H9 (cell line): ENCODE measurements at regions not wholly inside any gene's neighbourhood (a gene's known extent, or its start where the extent isn't known, plus 50 kb on each side); places are given as distances from the start of the nearest gene placed in this dataset.

Source experiments
- DNase-seq: peaks from one replicate; pipeline ENCODE4 v3.0.0-alpha.2; 2017
- H2AFZ ChIP-seq: one replicate; pipeline ENCODE4 v1.6.1; 2013; ENCODE audit warnings: mild to moderate bottlenecking, low read length, control low read depth, moderate library complexity
- H2AK5ac ChIP-seq: 2 replicates; pipeline ENCODE4 v1.6.1; 2013; ENCODE audit warnings: low read length, control low read depth, mixed read lengths; ENCODE audit not compliant: insufficient read length
- H2BK120ac ChIP-seq: one replicate; pipeline ENCODE4 v1.6.1; 2013; ENCODE audit warnings: low read depth, mild to moderate bottlenecking, low read length, control low read depth, inconsistent platforms; ENCODE audit not compliant: poor library complexity, severe bottlenecking
- H2BK12ac ChIP-seq: 2 replicates; pipeline ENCODE4 v1.6.1; 2013; ENCODE audit warnings: low read length, control low read depth, mixed read lengths, low read depth; ENCODE audit not compliant: insufficient read length
- H2BK15ac ChIP-seq: 2 replicates; pipeline ENCODE4 v1.6.1; 2013; ENCODE audit warnings: low read depth, low read length, control low read depth
- H2BK20ac ChIP-seq: one replicate; pipeline ENCODE4 v1.6.1; 2013; ENCODE audit warnings: low read depth, mild to moderate bottlenecking, low read length, control low read depth, inconsistent platforms; ENCODE audit not compliant: poor library complexity, severe bottlenecking
- H2BK5ac ChIP-seq: 2 replicates; pipeline ENCODE4 v1.6.1; 2013; ENCODE audit warnings: low read length, control low read depth, mixed read lengths; ENCODE audit not compliant: insufficient read length
- H3K14ac ChIP-seq: 2 replicates; pipeline ENCODE4 v1.6.1; 2013; ENCODE audit warnings: low read length, control low read depth; ENCODE audit not compliant: insufficient read depth
- H3K18ac ChIP-seq: 2 replicates; pipeline ENCODE4 v1.6.1; 2013; ENCODE audit warnings: low read depth, mild to moderate bottlenecking, mixed read lengths, low read length, control low read depth; ENCODE audit not compliant: insufficient read length
- H3K23ac ChIP-seq: 2 replicates; pipeline ENCODE4 v1.6.1; 2013; ENCODE audit warnings: low read length, control low read depth, mixed read lengths, low read depth; ENCODE audit not compliant: insufficient read length
- H3K23me2 ChIP-seq: 2 replicates; pipeline ENCODE4 v1.6.1; 2013; ENCODE audit warnings: low read depth, mild to moderate bottlenecking, mixed read lengths, low read length, control low read depth; ENCODE audit not compliant: insufficient read length, poor library complexity, severe bottlenecking
- H3K27ac ChIP-seq: 2 replicates; pipeline ENCODE4 v1.5.1; 2013; ENCODE audit warnings: low read length, control low read depth, mixed read lengths, low read depth; ENCODE audit not compliant: insufficient read length
- H3K27me3 ChIP-seq: 2 replicates; pipeline ENCODE4 v1.6.1; 2013; ENCODE audit warnings: low read length, control low read depth, inconsistent platforms; ENCODE audit not compliant: insufficient read depth
- H3K4ac ChIP-seq: 2 replicates; pipeline ENCODE4 v1.6.1; 2013; ENCODE audit warnings: low read depth, mild to moderate bottlenecking, control low read depth, inconsistent platforms, low read length, moderate library complexity
- H3K4me1 ChIP-seq: 2 replicates; pipeline ENCODE4 v1.6.1; 2013; ENCODE audit warnings: low read length, control low read depth, inconsistent platforms; ENCODE audit not compliant: insufficient read depth
- H3K4me2 ChIP-seq: 2 replicates; pipeline ENCODE4 v1.6.1; 2013; ENCODE audit warnings: low read length, control low read depth, mixed read lengths; ENCODE audit not compliant: insufficient read length, insufficient read depth
- H3K56ac ChIP-seq: 2 replicates; pipeline ENCODE4 v1.6.1; 2013; ENCODE audit warnings: low read depth, mild to moderate bottlenecking, mixed read lengths, low read length, control low read depth; ENCODE audit not compliant: insufficient read length
- H3K79me1 ChIP-seq: 2 replicates; pipeline ENCODE4 v1.6.1; 2013; ENCODE audit warnings: low read depth, mild to moderate bottlenecking, moderate library complexity, low read length, control low read depth, inconsistent platforms; ENCODE audit not compliant: insufficient read depth, poor library complexity, severe bottlenecking
- H3K79me2 ChIP-seq: 2 replicates; pipeline ENCODE4 v1.6.1; 2013; ENCODE audit warnings: low read length, control low read depth, inconsistent platforms; ENCODE audit not compliant: insufficient read depth
- H3K9ac ChIP-seq: 2 replicates; pipeline ENCODE4 v1.6.1; 2013; ENCODE audit warnings: low read length, control low read depth, mixed read lengths; ENCODE audit not compliant: insufficient read length; ENCODE audit errors: extremely low read depth
- H3K9me3 ChIP-seq: one replicate; pipeline ENCODE4 v1.6.1; 2013; ENCODE audit warnings: low read depth, low read length, inconsistent platforms; ENCODE audit not compliant: control insufficient read depth
- H3T11ph ChIP-seq: one replicate; pipeline ENCODE4 v1.6.1; 2013; ENCODE audit warnings: mild to moderate bottlenecking, low read length, control low read depth, inconsistent platforms
- H4K20me1 ChIP-seq: one replicate; pipeline ENCODE4 v1.6.1; 2013; ENCODE audit not compliant: control insufficient read depth, insufficient read length, insufficient read depth
- H4K5ac ChIP-seq: 2 replicates; pipeline ENCODE4 v1.6.1; 2013; ENCODE audit warnings: low read depth, mild to moderate bottlenecking, mixed read lengths, low read length, control low read depth; ENCODE audit not compliant: insufficient read length
- H4K8ac ChIP-seq: replicated peaks from 2 replicates; pipeline ENCODE4 v1.6.1; 2013; ENCODE audit warnings: low read length, control low read depth, mixed read lengths, low read depth; ENCODE audit not compliant: insufficient read length
- H4K91ac ChIP-seq: 2 replicates; pipeline ENCODE4 v1.6.1; 2013; ENCODE audit warnings: low read depth, mild to moderate bottlenecking, moderate library complexity, mixed read lengths, low read length, control low read depth; ENCODE audit not compliant: insufficient read length
- H3K27ac Mint-ChIP-seq, 3 experiments: 2 replicates in 2 of 3; 3 replicates in 1 of 3; pipeline ENCODE4 v1.8.0; 2020 to 2021; ENCODE audit warnings: mixed read lengths in 3 of 3, mild to moderate bottlenecking in 1 of 3, moderate library complexity in 1 of 3
- H3K27me3 Mint-ChIP-seq: 2 replicates; pipeline ENCODE4 v1.8.0; 2021; ENCODE audit warnings: low read depth, mild to moderate bottlenecking, moderate library complexity, mixed read lengths
- H3K36me3 Mint-ChIP-seq, 3 experiments: 2 replicates in 2 of 3; 3 replicates in 1 of 3; pipeline ENCODE4 v1.8.0; 2020 to 2021; ENCODE audit warnings: low read depth in 3 of 3, mixed read lengths in 3 of 3; ENCODE audit not compliant: insufficient read depth in 1 of 3
- H3K4me1 Mint-ChIP-seq, 2 experiments: 2 replicates each; pipeline ENCODE4 v1.8.0; 2020; ENCODE audit warnings: mixed read lengths in 2 of 2
- H3K4me3 Mint-ChIP-seq, 2 experiments: 2 replicates in 1 of 2; 3 replicates in 1 of 2; pipeline ENCODE4 v1.8.0; 2020 to 2021; ENCODE audit warnings: mild to moderate bottlenecking in 2 of 2, mixed read lengths in 2 of 2, moderate library complexity in 1 of 2
- H3K9me3 Mint-ChIP-seq, 2 experiments: 2 replicates in 1 of 2; 3 replicates in 1 of 2; pipeline ENCODE4 v1.8.0; 2020; ENCODE audit warnings: mild to moderate bottlenecking in 2 of 2, mixed read lengths in 2 of 2, moderate library complexity in 1 of 2
- WGBS: extraction: QIAGEN DNeasy Blood & Tissue Kit; methylation state at CpG from one replicate; pipeline ENCODE4 v1.1.7; 2013; ENCODE audit warnings: missing lambda C conversion rate, low lambda C conversion rate, mixed read lengths; ENCODE audit not compliant: insufficient read length; ENCODE audit errors: extremely low coverage; 5-methylcytosine and 5-hydroxymethylcytosine counted together
- TF ChIP-seq, protein P1 (sequence below): fragments of 200-600 bp; sonication (generic); conservative IDR thresholded peaks from 3 replicates; pipeline ENCODE4 v1.8.0; 2021; ENCODE audit warnings: antibody characterized with exemption, mild to moderate bottlenecking

DNA sequence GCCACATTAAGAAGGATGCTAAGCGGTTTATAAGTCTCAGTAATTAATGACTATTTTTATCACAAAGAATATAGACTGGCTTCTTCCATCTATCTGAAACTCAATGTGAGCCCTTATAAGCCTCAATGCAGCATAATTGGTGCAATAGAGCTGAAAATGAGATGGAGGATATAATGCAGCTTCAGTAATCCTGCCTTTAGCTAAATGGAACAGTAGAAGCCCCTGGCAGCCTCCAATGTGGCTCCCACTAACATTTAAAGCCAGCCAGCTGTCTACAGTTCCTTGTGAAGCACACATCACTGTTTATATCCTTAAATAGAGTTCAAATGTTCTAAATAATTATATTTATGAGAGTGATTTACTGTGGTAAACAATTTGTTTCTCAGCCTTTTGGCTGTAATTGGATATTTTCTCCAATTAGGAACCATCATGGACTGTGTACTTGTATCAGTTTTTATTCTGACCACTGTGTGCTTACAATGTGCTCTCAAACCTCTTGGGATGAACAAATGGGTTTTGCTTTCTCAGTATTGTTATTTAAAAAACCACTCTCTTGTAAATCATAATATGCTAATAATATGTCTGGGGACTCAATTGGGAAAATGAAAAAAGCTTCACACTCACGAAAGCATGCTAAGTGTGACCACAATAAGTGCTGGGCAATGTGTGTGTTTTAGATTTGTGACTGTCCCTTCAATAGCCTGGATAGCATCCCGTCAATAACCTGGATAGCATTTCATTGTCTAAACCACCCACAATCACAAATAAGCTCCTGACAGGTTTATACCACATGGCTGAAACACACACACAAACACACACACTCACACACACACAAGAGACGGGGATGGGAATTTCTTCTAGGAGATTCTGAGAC is 366.6 kb downstream of the GBE1 start:
- H3T11ph ChIP-seq, result no peak overlapping the region
- no peak overlapping the region for H3K18ac ChIP-seq
- H3K23ac ChIP-seq, result no peak overlapping the region
- H2BK12ac ChIP-seq, result no peak overlapping the region
- no peaks in the 10 kb centered on the region for H3K79me1 ChIP-seq
- TF ChIP-seq, protein P1, sequence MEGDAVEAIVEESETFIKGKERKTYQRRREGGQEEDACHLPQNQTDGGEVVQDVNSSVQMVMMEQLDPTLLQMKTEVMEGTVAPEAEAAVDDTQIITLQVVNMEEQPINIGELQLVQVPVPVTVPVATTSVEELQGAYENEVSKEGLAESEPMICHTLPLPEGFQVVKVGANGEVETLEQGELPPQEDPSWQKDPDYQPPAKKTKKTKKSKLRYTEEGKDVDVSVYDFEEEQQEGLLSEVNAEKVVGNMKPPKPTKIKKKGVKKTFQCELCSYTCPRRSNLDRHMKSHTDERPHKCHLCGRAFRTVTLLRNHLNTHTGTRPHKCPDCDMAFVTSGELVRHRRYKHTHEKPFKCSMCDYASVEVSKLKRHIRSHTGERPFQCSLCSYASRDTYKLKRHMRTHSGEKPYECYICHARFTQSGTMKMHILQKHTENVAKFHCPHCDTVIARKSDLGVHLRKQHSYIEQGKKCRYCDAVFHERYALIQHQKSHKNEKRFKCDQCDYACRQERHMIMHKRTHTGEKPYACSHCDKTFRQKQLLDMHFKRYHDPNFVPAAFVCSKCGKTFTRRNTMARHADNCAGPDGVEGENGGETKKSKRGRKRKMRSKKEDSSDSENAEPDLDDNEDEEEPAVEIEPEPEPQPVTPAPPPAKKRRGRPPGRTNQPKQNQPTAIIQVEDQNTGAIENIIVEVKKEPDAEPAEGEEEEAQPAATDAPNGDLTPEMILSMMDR, result no peak
- no peaks in the 10 kb centered on the region for H3K27me3 ChIP-seq
- Mint-ChIP-seq H3K4me1 (peaks cover 4% of the 10 kb centered on the region in 2 experiments; a peak in 3 of 4 replicates), H3K27ac (no peak overlapping the region), H3K36me3 (no peaks in the 10 kb centered on the region), H3K27me3 (no peaks in the 10 kb centered on the region), H3K4me3 (no peak overlapping the region), H3K9me3 (no peaks in the 10 kb centered on the region)
- H2BK15ac ChIP-seq, result no peak overlapping the region
- no peak overlapping the region for H3K27ac ChIP-seq
- no peak overlapping the region for H3K14ac ChIP-seq
- no CpG with 5 or more reads among the region's 4 CpGs for WGBS
- no peak overlapping the region for H2AK5ac ChIP-seq
- no peaks in the 10 kb centered on the region for H3K9me3 ChIP-seq
- no peak overlapping the region for H3K9ac ChIP-seq
- no peaks in the 10 kb centered on the region for H4K20me1 ChIP-seq
- no peak overlapping the region for H4K5ac ChIP-seq
- H4K91ac ChIP-seq, result no peak overlapping the region
- H3K23me2 ChIP-seq, result no peaks in the 10 kb centered on the region
- H2BK120ac ChIP-seq, result no peak overlapping the region
- no peak for DNase-seq
- no peak overlapping the region for H3K4ac ChIP-seq
- H3K4me1 ChIP-seq, result no peaks in the 10 kb centered on the region; the same call in 1 of the 2 replicates
- H4K8ac ChIP-seq, result no peak overlapping the region
- H3K4me2 ChIP-seq, result no peak overlapping the region
- H2AFZ ChIP-seq, result no peak overlapping the region
- H2BK5ac ChIP-seq, result no peak overlapping the region
- no peaks in the 10 kb centered on the region for H3K79me2 ChIP-seq
- no peak overlapping the region for H2BK20ac ChIP-seq
- no peak overlapping the region for H3K56ac ChIP-seq
